GM12878 (cell line): ENCODE measurements at regions not wholly inside any gene's neighbourhood (a gene's known extent, or its start where the extent isn't known, plus 50 kb on each side); places are given as distances from the start of the nearest gene placed in this dataset.

ENCODE experiments used
- CBFB ChIP-seq: IDR thresholded peaks from 2 replicates; pipeline ENCODE4 v1.6.1; 2016; ENCODE audit warnings: antibody characterized with exemption, low read depth
- CHD4 ChIP-seq: fragments of 200-600 bp; sonication (generic); IDR thresholded peaks from 2 replicates; pipeline ENCODE4 v1.6.1; 2016; ENCODE audit warnings: mild to moderate bottlenecking
- CREM ChIP-seq: IDR thresholded peaks from 2 replicates; pipeline ENCODE4 v1.6.1; 2014; ENCODE audit warnings: antibody characterized with exemption, low read depth
- JUNB ChIP-seq: IDR thresholded peaks from 2 replicates; pipeline ENCODE4 v1.6.1; 2016; ENCODE audit warnings: antibody characterized with exemption, mild to moderate bottlenecking
- LARP7 ChIP-seq: fragments of 450-650 bp; IDR thresholded peaks from 2 replicates; pipeline ENCODE4 v1.6.1; 2017; ENCODE audit warnings: mild to moderate bottlenecking
- MXI1 ChIP-seq: fragments of 150-350 bp; IDR thresholded peaks from 2 replicates; pipeline ENCODE4 v1.6.1; 2011; ENCODE audit warnings: low read depth, mild to moderate bottlenecking, inconsistent platforms, low read length, improper control_type of control experiment
- NR2C1 ChIP-seq: fragments of 450-650 bp; IDR thresholded peaks from 2 replicates; pipeline ENCODE4 v1.6.1; 2017; ENCODE audit warnings: antibody characterized with exemption, mild to moderate bottlenecking, moderate library complexity
- RUNX3 ChIP-seq: IDR thresholded peaks from 2 replicates; pipeline ENCODE4 v1.6.1; 2012; ENCODE audit warnings: low read length, inconsistent platforms
- SMC3 ChIP-seq: IDR thresholded peaks from 2 replicates; pipeline ENCODE4 v1.6.1; 2011; ENCODE audit warnings: low read length, improper control_type of control experiment, borderline replicate concordance
- SREBF2 ChIP-seq: IDR thresholded peaks from 2 replicates; pipeline ENCODE4 v1.6.1; 2012; ENCODE audit warnings: mild to moderate bottlenecking, low read length
- SUZ12 ChIP-seq: fragments of 200-600 bp; sonication (generic); IDR thresholded peaks from one replicate; pipeline ENCODE4 v1.6.1; 2018; ENCODE audit warnings: antibody characterized with exemption, mild to moderate bottlenecking; ENCODE audit not compliant: unreplicated experiment
- TBL1XR1 ChIP-seq: IDR thresholded peaks from 2 replicates; pipeline ENCODE4 v1.6.1; 2012; ENCODE audit warnings: low read depth, low read length, improper control_type of control experiment
- ZBED1 ChIP-seq: IDR thresholded peaks from 2 replicates; pipeline ENCODE4 v1.6.1; 2016; ENCODE audit warnings: borderline replicate concordance
- ZNF384 ChIP-seq: IDR thresholded peaks from 2 replicates; pipeline ENCODE4 v1.6.1; 2012; ENCODE audit warnings: low read depth, mild to moderate bottlenecking, low read length, improper control_type of control experiment, borderline replicate concordance
- TF ChIP-seq, protein P1 (sequence below): fragments of 450-650 bp; conservative IDR thresholded peaks from 2 replicates; pipeline ENCODE4 v1.6.1; 2017; ENCODE audit warnings: mild to moderate bottlenecking, moderate library complexity
- TF ChIP-seq, protein P2 (sequence below): IDR thresholded peaks from 2 replicates; pipeline ENCODE4 v1.6.1; 2011; ENCODE audit warnings: borderline replicate concordance, low read depth, mild to moderate bottlenecking, moderate library complexity, low read length; ENCODE audit not compliant: insufficient read depth, poor library complexity, severe bottlenecking
- TF ChIP-seq, protein P3 (sequence below): IDR thresholded peaks from 2 replicates; pipeline ENCODE4 v1.6.1; 2012; ENCODE audit warnings: low read depth, low read length, improper control_type of control experiment
- TF ChIP-seq, protein P4 (sequence below): fragments of 450-650 bp; IDR thresholded peaks from 2 replicates; pipeline ENCODE4 v1.6.1; 2018; ENCODE audit warnings: mild to moderate bottlenecking, low read depth, moderate library complexity; ENCODE audit not compliant: partially characterized antibody

DNA sequence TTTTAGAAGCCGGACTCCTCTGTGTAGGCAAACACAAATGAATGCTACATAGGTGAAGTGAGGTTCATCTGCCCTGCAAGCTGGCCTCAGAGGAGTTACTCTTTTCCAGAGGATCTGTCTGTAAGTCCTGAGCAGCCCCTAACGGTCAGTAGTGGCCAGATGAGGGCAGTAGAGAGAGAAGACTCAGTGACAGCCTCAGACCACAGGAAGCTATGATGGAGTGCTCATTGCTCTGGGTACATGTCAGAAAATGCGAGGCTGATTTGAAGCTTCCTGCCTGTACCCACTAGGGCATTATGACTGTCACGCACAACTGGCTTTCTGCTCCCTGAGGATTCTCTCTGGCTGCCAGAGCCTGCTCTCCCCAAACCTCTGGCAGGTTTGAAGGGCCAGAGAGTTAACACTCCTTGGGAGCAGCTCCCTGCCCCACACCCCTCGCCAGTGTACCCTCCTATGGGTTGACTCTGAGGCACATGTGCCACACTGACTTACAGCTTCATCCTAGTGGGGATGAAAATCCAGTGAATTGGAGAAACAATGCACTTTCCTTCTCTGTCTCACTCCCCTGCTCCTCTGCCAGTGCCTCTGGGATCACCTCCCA is 141.5 kb downstream of the GABRG2 start (continued):
- TF ChIP-seq ZNF384 = no peak
- TF ChIP-seq, protein P1, sequence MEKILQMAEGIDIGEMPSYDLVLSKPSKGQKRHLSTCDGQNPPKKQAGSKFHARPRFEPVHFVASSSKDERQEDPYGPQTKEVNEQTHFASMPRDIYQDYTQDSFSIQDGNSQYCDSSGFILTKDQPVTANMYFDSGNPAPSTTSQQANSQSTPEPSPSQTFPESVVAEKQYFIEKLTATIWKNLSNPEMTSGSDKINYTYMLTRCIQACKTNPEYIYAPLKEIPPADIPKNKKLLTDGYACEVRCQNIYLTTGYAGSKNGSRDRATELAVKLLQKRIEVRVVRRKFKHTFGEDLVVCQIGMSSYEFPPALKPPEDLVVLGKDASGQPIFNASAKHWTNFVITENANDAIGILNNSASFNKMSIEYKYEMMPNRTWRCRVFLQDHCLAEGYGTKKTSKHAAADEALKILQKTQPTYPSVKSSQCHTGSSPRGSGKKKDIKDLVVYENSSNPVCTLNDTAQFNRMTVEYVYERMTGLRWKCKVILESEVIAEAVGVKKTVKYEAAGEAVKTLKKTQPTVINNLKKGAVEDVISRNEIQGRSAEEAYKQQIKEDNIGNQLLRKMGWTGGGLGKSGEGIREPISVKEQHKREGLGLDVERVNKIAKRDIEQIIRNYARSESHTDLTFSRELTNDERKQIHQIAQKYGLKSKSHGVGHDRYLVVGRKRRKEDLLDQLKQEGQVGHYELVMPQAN = no peak
- TF ChIP-seq SUZ12 = no peak
- no peak for TF ChIP-seq SREBF2
- TF ChIP-seq, protein P2, sequence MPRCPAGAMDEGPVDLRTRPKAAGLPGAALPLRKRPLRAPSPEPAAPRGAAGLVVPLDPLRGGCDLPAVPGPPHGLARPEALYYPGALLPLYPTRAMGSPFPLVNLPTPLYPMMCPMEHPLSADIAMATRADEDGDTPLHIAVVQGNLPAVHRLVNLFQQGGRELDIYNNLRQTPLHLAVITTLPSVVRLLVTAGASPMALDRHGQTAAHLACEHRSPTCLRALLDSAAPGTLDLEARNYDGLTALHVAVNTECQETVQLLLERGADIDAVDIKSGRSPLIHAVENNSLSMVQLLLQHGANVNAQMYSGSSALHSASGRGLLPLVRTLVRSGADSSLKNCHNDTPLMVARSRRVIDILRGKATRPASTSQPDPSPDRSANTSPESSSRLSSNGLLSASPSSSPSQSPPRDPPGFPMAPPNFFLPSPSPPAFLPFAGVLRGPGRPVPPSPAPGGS = no peak
- no peak for TF ChIP-seq CREM
- peak; percentile 73 for TF ChIP-seq SMC3
- no peak for TF ChIP-seq CHD4
- 0 out of 2 replicates have a peak, but pooled peaks have one; percentile 16 for TF ChIP-seq RUNX3
- TF ChIP-seq, protein P3, sequence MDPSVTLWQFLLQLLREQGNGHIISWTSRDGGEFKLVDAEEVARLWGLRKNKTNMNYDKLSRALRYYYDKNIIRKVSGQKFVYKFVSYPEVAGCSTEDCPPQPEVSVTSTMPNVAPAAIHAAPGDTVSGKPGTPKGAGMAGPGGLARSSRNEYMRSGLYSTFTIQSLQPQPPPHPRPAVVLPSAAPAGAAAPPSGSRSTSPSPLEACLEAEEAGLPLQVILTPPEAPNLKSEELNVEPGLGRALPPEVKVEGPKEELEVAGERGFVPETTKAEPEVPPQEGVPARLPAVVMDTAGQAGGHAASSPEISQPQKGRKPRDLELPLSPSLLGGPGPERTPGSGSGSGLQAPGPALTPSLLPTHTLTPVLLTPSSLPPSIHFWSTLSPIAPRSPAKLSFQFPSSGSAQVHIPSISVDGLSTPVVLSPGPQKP = 0 out of 2 replicates have a peak, but pooled peaks have one; percentile 39
- TF ChIP-seq CBFB = no peak
- TF ChIP-seq, protein P4, sequence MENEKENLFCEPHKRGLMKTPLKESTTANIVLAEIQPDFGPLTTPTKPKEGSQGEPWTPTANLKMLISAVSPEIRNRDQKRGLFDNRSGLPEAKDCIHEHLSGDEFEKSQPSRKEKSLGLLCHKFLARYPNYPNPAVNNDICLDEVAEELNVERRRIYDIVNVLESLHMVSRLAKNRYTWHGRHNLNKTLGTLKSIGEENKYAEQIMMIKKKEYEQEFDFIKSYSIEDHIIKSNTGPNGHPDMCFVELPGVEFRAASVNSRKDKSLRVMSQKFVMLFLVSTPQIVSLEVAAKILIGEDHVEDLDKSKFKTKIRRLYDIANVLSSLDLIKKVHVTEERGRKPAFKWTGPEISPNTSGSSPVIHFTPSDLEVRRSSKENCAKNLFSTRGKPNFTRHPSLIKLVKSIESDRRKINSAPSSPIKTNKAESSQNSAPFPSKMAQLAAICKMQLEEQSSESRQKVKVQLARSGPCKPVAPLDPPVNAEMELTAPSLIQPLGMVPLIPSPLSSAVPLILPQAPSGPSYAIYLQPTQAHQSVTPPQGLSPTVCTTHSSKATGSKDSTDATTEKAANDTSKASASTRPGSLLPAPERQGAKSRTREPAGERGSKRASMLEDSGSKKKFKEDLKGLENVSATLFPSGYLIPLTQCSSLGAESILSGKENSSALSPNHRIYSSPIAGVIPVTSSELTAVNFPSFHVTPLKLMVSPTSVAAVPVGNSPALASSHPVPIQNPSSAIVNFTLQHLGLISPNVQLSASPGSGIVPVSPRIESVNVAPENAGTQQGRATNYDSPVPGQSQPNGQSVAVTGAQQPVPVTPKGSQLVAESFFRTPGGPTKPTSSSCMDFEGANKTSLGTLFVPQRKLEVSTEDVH = no peak
- TF ChIP-seq NR2C1 = no peak
- TF ChIP-seq JUNB = no peak
- TF ChIP-seq MXI1 = no peak
- no peak for TF ChIP-seq ZBED1
- 0 out of 2 replicates have a peak, but pooled peaks have one; percentile 40 for TF ChIP-seq LARP7
- no peak for TF ChIP-seq TBL1XR1
